ENCODE measurements at regions not wholly inside any gene's neighbourhood (a gene's known extent, or its start where the extent isn't known, plus 50 kb on each side); places are given as distances from the start of the nearest gene placed in this dataset.

DNA sequence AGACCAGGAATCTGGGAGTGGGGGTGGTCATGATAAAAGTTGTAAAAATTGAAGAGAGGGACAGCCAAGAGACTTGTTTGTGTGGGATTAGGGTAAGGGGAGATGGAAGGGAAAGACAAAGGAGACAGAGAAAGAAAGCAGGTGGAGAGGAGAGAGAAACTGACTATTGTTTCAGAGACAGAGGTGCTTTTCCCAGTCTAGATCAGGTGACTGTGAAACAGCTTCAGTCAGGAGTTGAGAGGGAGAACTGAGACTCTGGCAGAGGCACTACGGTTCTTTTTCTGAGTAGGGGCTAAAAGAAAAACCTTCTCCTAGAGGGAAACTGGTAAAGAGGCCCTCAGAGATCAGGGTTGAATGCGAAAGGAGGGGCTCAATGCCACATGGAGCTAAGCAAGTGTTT lies 106.4 kb downstream of the KDR start:
- TF ChIP-seq, protein P1, sequence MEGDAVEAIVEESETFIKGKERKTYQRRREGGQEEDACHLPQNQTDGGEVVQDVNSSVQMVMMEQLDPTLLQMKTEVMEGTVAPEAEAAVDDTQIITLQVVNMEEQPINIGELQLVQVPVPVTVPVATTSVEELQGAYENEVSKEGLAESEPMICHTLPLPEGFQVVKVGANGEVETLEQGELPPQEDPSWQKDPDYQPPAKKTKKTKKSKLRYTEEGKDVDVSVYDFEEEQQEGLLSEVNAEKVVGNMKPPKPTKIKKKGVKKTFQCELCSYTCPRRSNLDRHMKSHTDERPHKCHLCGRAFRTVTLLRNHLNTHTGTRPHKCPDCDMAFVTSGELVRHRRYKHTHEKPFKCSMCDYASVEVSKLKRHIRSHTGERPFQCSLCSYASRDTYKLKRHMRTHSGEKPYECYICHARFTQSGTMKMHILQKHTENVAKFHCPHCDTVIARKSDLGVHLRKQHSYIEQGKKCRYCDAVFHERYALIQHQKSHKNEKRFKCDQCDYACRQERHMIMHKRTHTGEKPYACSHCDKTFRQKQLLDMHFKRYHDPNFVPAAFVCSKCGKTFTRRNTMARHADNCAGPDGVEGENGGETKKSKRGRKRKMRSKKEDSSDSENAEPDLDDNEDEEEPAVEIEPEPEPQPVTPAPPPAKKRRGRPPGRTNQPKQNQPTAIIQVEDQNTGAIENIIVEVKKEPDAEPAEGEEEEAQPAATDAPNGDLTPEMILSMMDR (IDR thresholded peaks at IDR 0.05; ENCODE audit: insufficient read depth, low read length, poor library complexity, severe bottlenecking), result no peak
- DNase-seq (ENCODE audit: extremely low read depth, insufficient read length), result no peak
- H3K36me3 ChIP-seq (ENCODE audit: control insufficient read depth, insufficient read depth, low read length), result no peaks in the 10 kb centered on the region
- no peaks in the 10 kb centered on the region for H3K27me3 ChIP-seq (replicated peaks; ENCODE audit: control insufficient read depth, insufficient read depth, low read length)
- no peak overlapping the region for H3K4me3 ChIP-seq (replicated peaks; ENCODE audit: low read depth, low read length)

- TF ChIP-seq, protein P1 (IDR thresholded peaks at IDR 0.05; ENCODE audit: insufficient read depth, low read length, poor library complexity, severe bottlenecking), result no peak
- no peaks in the 10 kb centered on the region for H3K36me3 ChIP-seq (ENCODE audit: control insufficient read depth, insufficient read depth, low read length)
- no peak overlapping the region for H3K4me3 ChIP-seq (replicated peaks; ENCODE audit: low read depth, low read length)
- no peaks in the 10 kb centered on the region for H3K27me3 ChIP-seq (replicated peaks; ENCODE audit: control insufficient read depth, insufficient read depth, low read length)
- no peak for DNase-seq (ENCODE audit: extremely low read depth, insufficient read length)
Measured at GRCh38 chr4:55018521-55018920, 106.9 kb downstream of the KDR start.

DNA sequence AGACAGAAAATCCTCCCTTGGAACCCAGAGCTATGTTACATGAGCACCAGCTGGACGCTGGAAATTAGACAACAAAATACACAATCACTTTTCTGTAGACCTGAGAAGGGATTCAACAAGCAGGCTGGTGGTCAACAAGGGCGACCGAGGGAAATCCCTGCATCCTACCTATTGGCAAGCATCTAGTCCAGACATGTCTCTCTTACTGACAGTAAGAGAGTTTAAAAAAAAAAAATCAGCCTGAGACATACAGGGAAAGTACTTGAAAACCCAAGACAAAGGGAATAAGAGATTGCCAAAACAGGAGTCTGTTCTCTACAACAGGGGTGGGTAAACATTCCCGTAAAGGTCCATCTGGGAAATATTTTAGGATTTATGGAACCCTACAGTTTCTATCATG lies 108.0 kb downstream of the KDR start:
- Histone ChIP-seq H3K27me3 (replicated peaks; ENCODE audit: control insufficient read depth, insufficient read depth, low read length) (no peaks in the 10 kb centered on the region), H3K4me3 (replicated peaks; ENCODE audit: low read depth, low read length) (no peak overlapping the region), H3K36me3 (ENCODE audit: control insufficient read depth, insufficient read depth, low read length) (no peaks in the 10 kb centered on the region)
- TF ChIP-seq, protein P1 (IDR thresholded peaks at IDR 0.05; ENCODE audit: insufficient read depth, low read length, poor library complexity, severe bottlenecking), result no peak
- no peak for DNase-seq (ENCODE audit: extremely low read depth, insufficient read length)

GRCh38 chr4:55016131-55016530 lies 109.3 kb downstream of the KDR start:
- Histone ChIP-seq H3K27me3 (replicated peaks; ENCODE audit: control insufficient read depth, insufficient read depth, low read length) (no peaks in the 10 kb centered on the region), H3K4me3 (replicated peaks; ENCODE audit: low read depth, low read length) (no peak overlapping the region), H3K36me3 (ENCODE audit: control insufficient read depth, insufficient read depth, low read length) (no peaks in the 10 kb centered on the region)
- no peak for DNase-seq (ENCODE audit: extremely low read depth, insufficient read length)
- TF ChIP-seq, protein P1 (IDR thresholded peaks at IDR 0.05; ENCODE audit: insufficient read depth, low read length, poor library complexity, severe bottlenecking), result no peak

GRCh38 chr4:55014876-55015275 lies 110.5 kb downstream of the KDR start:
- no peak for DNase-seq (ENCODE audit: extremely low read depth, insufficient read length)
- Histone ChIP-seq H3K36me3 (ENCODE audit: control insufficient read depth, insufficient read depth, low read length) (no peaks in the 10 kb centered on the region), H3K27me3 (replicated peaks; ENCODE audit: control insufficient read depth, insufficient read depth, low read length) (no peaks in the 10 kb centered on the region), H3K4me3 (replicated peaks; ENCODE audit: low read depth, low read length) (no peak overlapping the region)
- TF ChIP-seq, protein P1 (IDR thresholded peaks at IDR 0.05; ENCODE audit: insufficient read depth, low read length, poor library complexity, severe bottlenecking), result no peak

- Histone ChIP-seq H3K4me3 (replicated peaks; ENCODE audit: low read depth, low read length) (no peak overlapping the region), H3K36me3 (ENCODE audit: control insufficient read depth, insufficient read depth, low read length) (no peaks in the 10 kb centered on the region), H3K27me3 (replicated peaks; ENCODE audit: control insufficient read depth, insufficient read depth, low read length) (no peaks in the 10 kb centered on the region)
- DNase-seq (ENCODE audit: extremely low read depth, insufficient read length), result no peak
- TF ChIP-seq, protein P1 (IDR thresholded peaks at IDR 0.05; ENCODE audit: insufficient read depth, low read length, poor library complexity, severe bottlenecking), result no peak
Measured at GRCh38 chr4:55013431-55013955, 111.9 kb downstream of the KDR start.

Measured in GM06990 (cell line).